ENCODE measurements at regions not wholly inside any gene's neighbourhood (a gene's known extent, or its start where the extent isn't known, plus 50 kb on each side); places are given as distances from the start of the nearest gene placed in this dataset.

GRCh38 chr6:144710207-144710606, 425.1 kb downstream of the UTRN start:
- CTCF ChIA-PET: no interaction called here
- no peaks in the 10 kb centered on the region for H3K27me3 Mint-ChIP-seq (ENCODE audit: low read depth)
- ATAC-seq (no peak), DNase-seq (ENCODE audit: low spot score) (no peak)
- POLR2A ChIA-PET: no interaction called here
- H3K36me3 Mint-ChIP-seq: 0 out of 2 replicates have a peak, but pooled peaks cover 3% of the 10 kb centered on the region
- no peak overlapping the region for H3K27ac Mint-ChIP-seq
- H3K4me3 Mint-ChIP-seq: no peak overlapping the region
- no peaks in the 10 kb centered on the region for H3K9me3 Mint-ChIP-seq
- TF ChIP-seq IRF2 (CRISPR knock-in tag; IDR thresholded peaks at IDR 0.05; ENCODE audit: borderline replicate concordance, low read depth): no peak
- no peak for TF ChIP-seq TP53 (CRISPR knock-in tag; IDR thresholded peaks at IDR 0.05)
- TF ChIP-seq, protein P1, sequence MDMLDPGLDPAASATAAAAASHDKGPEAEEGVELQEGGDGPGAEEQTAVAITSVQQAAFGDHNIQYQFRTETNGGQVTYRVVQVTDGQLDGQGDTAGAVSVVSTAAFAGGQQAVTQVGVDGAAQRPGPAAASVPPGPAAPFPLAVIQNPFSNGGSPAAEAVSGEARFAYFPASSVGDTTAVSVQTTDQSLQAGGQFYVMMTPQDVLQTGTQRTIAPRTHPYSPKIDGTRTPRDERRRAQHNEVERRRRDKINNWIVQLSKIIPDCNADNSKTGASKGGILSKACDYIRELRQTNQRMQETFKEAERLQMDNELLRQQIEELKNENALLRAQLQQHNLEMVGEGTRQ (CRISPR knock-in tag; IDR thresholded peaks at IDR 0.05): no peak
- TF ChIP-seq, protein P2, sequence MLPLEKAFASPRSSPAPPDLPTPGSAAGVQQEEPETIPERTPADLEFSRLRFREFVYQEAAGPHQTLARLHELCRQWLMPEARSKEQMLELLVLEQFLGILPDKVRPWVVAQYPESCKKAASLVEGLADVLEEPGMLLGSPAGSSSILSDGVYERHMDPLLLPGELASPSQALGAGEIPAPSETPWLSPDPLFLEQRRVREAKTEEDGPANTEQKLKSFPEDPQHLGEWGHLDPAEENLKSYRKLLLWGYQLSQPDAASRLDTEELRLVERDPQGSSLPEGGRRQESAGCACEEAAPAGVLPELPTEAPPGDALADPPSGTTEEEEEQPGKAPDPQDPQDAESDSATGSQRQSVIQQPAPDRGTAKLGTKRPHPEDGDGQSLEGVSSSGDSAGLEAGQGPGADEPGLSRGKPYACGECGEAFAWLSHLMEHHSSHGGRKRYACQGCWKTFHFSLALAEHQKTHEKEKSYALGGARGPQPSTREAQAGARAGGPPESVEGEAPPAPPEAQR (CRISPR knock-in tag; IDR thresholded peaks at IDR 0.05): no peak
- no peak for TF ChIP-seq FOXK1 (CRISPR knock-in tag; IDR thresholded peaks at IDR 0.05)
- TF ChIP-seq, protein P3, sequence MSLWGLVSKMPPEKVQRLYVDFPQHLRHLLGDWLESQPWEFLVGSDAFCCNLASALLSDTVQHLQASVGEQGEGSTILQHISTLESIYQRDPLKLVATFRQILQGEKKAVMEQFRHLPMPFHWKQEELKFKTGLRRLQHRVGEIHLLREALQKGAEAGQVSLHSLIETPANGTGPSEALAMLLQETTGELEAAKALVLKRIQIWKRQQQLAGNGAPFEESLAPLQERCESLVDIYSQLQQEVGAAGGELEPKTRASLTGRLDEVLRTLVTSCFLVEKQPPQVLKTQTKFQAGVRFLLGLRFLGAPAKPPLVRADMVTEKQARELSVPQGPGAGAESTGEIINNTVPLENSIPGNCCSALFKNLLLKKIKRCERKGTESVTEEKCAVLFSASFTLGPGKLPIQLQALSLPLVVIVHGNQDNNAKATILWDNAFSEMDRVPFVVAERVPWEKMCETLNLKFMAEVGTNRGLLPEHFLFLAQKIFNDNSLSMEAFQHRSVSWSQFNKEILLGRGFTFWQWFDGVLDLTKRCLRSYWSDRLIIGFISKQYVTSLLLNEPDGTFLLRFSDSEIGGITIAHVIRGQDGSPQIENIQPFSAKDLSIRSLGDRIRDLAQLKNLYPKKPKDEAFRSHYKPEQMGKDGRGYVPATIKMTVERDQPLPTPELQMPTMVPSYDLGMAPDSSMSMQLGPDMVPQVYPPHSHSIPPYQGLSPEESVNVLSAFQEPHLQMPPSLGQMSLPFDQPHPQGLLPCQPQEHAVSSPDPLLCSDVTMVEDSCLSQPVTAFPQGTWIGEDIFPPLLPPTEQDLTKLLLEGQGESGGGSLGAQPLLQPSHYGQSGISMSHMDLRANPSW (CRISPR knock-in tag; conservative IDR thresholded peaks at IDR 0.05; ENCODE audit: low read depth): no peak
- no peak for TF ChIP-seq EMX1 (CRISPR knock-in tag; IDR thresholded peaks at IDR 0.05)
- TF ChIP-seq NFATC4 (CRISPR knock-in tag; IDR thresholded peaks at IDR 0.05): no peak
- TF ChIP-seq, protein P4, sequence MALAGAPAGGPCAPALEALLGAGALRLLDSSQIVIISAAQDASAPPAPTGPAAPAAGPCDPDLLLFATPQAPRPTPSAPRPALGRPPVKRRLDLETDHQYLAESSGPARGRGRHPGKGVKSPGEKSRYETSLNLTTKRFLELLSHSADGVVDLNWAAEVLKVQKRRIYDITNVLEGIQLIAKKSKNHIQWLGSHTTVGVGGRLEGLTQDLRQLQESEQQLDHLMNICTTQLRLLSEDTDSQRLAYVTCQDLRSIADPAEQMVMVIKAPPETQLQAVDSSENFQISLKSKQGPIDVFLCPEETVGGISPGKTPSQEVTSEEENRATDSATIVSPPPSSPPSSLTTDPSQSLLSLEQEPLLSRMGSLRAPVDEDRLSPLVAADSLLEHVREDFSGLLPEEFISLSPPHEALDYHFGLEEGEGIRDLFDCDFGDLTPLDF (CRISPR knock-in tag; IDR thresholded peaks at IDR 0.05): no peak
- no peak for TF ChIP-seq CBFB (CRISPR knock-in tag; IDR thresholded peaks at IDR 0.05; ENCODE audit: low read depth)
- no peak for TF ChIP-seq ZNF416 (CRISPR knock-in tag; IDR thresholded peaks at IDR 0.05)
- no peak for TF ChIP-seq ZNF423 (CRISPR knock-in tag; IDR thresholded peaks at IDR 0.05)
- no peak for TF ChIP-seq KAT7 (CRISPR knock-in tag; IDR thresholded peaks at IDR 0.05; ENCODE audit: borderline replicate concordance)
- TF ChIP-seq ZNF121 (CRISPR knock-in tag; IDR thresholded peaks at IDR 0.05): no peak
- no peak for TF ChIP-seq ERG (CRISPR knock-in tag; IDR thresholded peaks at IDR 0.05)
- TF ChIP-seq ETV6 (CRISPR knock-in tag; IDR thresholded peaks at IDR 0.05): no peak
- TF ChIP-seq SP1 (CRISPR knock-in tag; conservative IDR thresholded peaks at IDR 0.05): no peak
- no peak for TF ChIP-seq GTF2I (CRISPR knock-in tag; conservative IDR thresholded peaks at IDR 0.05)
- no peak for TF ChIP-seq ATF6 (CRISPR knock-in tag; IDR thresholded peaks at IDR 0.05)
- peaks cover 13% of the 10 kb centered on the region for H3K4me1 Mint-ChIP-seq

All from WTC11 (cell line).